K562 (cell line): ENCODE measurements at regions not wholly inside any gene's neighbourhood (a gene's known extent, or its start where the extent isn't known, plus 50 kb on each side); places are given as distances from the start of the nearest gene placed in this dataset.

Experiments used
- JUN ChIP-seq, 2 experiments: sonication (generic) in 1 of 2; formaldehyde crosslinking in 1 of 2; IDR thresholded peaks; 2 replicates each; pipeline versions ENCODE4 v1.6.1 to v1.8.0; 2012 to 2022; ENCODE audit warnings: borderline replicate concordance in 2 of 2, mild to moderate bottlenecking in 2 of 2, improper control_type of control experiment in 1 of 2, low read depth in 1 of 2, low read length in 1 of 2, missing genetic modification reagents in 1 of 2
- KLF16 ChIP-seq: IDR thresholded peaks from 2 replicates; pipeline ENCODE4 v1.6.1; 2016; ENCODE audit warnings: antibody characterized with exemption
- NCOA4 ChIP-seq: fragments of 450-650 bp; IDR thresholded peaks from 2 replicates; pipeline ENCODE4 v1.6.1; 2018; ENCODE audit warnings: mild to moderate bottlenecking; ENCODE audit not compliant: partially characterized antibody
- PHB2 ChIP-seq: fragments of 450-650 bp; IDR thresholded peaks from 2 replicates; pipeline ENCODE4 v1.6.1; 2017; ENCODE audit warnings: low read depth
- PTTG1 ChIP-seq: fragments of 450-650 bp; IDR thresholded peaks from 2 replicates; pipeline ENCODE4 v1.6.1; 2016; ENCODE audit warnings: low read depth, mild to moderate bottlenecking, missing genetic modification characterization, missing compliant biosample characterization
- RFX5 ChIP-seq: IDR thresholded peaks from 2 replicates; pipeline ENCODE4 v1.6.1; 2011; ENCODE audit warnings: low read depth, mild to moderate bottlenecking, improper control_type of control experiment, low read length
- ZC3H8 ChIP-seq: fragments of 450-650 bp; IDR thresholded peaks from 2 replicates; pipeline ENCODE4 v1.6.1; 2017
- ZNF668 ChIP-seq: fragments of 250-450 bp; sonication (Bioruptor Pico); IDR thresholded peaks from 2 replicates; pipeline ENCODE4 v1.8.0; 2022; ENCODE audit warnings: mild to moderate bottlenecking, inconsistent platforms
- TF ChIP-seq, protein P1 (sequence below): fragments of 200-600 bp; sonication (generic); IDR thresholded peaks from one replicate; pipeline ENCODE4 v1.6.1; 2012; ENCODE audit warnings: mild to moderate bottlenecking, low read depth, low read length, inconsistent platforms
- TF ChIP-seq, protein P2 (sequence below), 2 experiments: fragments of 450-650 bp in 1 of 2; IDR thresholded peaks; 2 replicates each; pipeline ENCODE4 v1.6.1; 2011 to 2017; ENCODE audit warnings: low read depth in 2 of 2, antibody characterized with exemption in 1 of 2, borderline replicate concordance in 1 of 2, low read length in 1 of 2, mild to moderate bottlenecking in 1 of 2, mixed read lengths in 1 of 2; ENCODE audit not compliant: control insufficient read depth in 1 of 2
- TF ChIP-seq, protein P3 (sequence below): sonication (generic); formaldehyde crosslinking; IDR thresholded peaks from 2 replicates; pipeline ENCODE4 v1.9.0; 2022; ENCODE audit warnings: mild to moderate bottlenecking, missing genetic modification reagents

DNA sequence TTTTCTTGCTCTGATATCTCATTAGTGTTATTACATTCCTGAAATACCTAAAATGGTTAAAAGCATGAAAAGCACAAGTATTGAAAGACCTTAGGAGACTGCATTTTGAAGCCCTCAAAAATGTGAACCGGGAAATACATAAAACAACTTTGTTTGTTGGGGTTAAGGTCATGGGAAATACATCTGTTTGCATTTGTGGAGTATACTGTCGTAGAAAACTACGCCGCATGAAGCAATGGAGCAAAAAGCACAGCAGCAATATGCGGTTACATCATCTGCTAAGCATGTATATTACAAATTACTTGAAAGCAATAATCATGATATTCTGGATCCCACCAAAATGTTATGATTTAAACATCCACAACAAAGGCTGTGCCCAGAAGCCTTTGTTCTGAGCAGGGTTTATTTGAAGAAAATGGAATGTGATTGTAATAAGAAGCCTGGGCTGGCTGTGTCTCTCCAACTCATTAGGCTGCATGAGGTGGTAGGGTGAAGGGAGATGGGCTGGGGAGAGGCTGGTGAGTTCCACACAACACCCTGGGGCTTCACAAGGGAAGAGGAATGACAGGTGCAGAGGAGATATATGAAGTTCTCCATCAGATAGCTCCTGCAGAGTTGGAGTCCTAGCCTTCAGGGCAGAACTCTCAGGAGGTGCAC is 64.7 kb upstream of the LIN7C start (continued):
- TF ChIP-seq, protein P1, sequence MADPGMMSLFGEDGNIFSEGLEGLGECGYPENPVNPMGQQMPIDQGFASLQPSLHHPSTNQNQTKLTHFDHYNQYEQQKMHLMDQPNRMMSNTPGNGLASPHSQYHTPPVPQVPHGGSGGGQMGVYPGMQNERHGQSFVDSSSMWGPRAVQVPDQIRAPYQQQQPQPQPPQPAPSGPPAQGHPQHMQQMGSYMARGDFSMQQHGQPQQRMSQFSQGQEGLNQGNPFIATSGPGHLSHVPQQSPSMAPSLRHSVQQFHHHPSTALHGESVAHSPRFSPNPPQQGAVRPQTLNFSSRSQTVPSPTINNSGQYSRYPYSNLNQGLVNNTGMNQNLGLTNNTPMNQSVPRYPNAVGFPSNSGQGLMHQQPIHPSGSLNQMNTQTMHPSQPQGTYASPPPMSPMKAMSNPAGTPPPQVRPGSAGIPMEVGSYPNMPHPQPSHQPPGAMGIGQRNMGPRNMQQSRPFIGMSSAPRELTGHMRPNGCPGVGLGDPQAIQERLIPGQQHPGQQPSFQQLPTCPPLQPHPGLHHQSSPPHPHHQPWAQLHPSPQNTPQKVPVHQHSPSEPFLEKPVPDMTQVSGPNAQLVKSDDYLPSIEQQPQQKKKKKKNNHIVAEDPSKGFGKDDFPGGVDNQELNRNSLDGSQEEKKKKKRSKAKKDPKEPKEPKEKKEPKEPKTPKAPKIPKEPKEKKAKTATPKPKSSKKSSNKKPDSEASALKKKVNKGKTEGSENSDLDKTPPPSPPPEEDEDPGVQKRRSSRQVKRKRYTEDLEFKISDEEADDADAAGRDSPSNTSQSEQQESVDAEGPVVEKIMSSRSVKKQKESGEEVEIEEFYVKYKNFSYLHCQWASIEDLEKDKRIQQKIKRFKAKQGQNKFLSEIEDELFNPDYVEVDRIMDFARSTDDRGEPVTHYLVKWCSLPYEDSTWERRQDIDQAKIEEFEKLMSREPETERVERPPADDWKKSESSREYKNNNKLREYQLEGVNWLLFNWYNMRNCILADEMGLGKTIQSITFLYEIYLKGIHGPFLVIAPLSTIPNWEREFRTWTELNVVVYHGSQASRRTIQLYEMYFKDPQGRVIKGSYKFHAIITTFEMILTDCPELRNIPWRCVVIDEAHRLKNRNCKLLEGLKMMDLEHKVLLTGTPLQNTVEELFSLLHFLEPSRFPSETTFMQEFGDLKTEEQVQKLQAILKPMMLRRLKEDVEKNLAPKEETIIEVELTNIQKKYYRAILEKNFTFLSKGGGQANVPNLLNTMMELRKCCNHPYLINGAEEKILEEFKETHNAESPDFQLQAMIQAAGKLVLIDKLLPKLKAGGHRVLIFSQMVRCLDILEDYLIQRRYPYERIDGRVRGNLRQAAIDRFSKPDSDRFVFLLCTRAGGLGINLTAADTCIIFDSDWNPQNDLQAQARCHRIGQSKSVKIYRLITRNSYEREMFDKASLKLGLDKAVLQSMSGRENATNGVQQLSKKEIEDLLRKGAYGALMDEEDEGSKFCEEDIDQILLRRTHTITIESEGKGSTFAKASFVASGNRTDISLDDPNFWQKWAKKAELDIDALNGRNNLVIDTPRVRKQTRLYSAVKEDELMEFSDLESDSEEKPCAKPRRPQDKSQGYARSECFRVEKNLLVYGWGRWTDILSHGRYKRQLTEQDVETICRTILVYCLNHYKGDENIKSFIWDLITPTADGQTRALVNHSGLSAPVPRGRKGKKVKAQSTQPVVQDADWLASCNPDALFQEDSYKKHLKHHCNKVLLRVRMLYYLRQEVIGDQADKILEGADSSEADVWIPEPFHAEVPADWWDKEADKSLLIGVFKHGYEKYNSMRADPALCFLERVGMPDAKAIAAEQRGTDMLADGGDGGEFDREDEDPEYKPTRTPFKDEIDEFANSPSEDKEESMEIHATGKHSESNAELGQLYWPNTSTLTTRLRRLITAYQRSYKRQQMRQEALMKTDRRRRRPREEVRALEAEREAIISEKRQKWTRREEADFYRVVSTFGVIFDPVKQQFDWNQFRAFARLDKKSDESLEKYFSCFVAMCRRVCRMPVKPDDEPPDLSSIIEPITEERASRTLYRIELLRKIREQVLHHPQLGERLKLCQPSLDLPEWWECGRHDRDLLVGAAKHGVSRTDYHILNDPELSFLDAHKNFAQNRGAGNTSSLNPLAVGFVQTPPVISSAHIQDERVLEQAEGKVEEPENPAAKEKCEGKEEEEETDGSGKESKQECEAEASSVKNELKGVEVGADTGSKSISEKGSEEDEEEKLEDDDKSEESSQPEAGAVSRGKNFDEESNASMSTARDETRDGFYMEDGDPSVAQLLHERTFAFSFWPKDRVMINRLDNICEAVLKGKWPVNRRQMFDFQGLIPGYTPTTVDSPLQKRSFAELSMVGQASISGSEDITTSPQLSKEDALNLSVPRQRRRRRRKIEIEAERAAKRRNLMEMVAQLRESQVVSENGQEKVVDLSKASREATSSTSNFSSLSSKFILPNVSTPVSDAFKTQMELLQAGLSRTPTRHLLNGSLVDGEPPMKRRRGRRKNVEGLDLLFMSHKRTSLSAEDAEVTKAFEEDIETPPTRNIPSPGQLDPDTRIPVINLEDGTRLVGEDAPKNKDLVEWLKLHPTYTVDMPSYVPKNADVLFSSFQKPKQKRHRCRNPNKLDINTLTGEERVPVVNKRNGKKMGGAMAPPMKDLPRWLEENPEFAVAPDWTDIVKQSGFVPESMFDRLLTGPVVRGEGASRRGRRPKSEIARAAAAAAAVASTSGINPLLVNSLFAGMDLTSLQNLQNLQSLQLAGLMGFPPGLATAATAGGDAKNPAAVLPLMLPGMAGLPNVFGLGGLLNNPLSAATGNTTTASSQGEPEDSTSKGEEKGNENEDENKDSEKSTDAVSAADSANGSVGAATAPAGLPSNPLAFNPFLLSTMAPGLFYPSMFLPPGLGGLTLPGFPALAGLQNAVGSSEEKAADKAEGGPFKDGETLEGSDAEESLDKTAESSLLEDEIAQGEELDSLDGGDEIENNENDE: no peak
- TF ChIP-seq, protein P2, sequence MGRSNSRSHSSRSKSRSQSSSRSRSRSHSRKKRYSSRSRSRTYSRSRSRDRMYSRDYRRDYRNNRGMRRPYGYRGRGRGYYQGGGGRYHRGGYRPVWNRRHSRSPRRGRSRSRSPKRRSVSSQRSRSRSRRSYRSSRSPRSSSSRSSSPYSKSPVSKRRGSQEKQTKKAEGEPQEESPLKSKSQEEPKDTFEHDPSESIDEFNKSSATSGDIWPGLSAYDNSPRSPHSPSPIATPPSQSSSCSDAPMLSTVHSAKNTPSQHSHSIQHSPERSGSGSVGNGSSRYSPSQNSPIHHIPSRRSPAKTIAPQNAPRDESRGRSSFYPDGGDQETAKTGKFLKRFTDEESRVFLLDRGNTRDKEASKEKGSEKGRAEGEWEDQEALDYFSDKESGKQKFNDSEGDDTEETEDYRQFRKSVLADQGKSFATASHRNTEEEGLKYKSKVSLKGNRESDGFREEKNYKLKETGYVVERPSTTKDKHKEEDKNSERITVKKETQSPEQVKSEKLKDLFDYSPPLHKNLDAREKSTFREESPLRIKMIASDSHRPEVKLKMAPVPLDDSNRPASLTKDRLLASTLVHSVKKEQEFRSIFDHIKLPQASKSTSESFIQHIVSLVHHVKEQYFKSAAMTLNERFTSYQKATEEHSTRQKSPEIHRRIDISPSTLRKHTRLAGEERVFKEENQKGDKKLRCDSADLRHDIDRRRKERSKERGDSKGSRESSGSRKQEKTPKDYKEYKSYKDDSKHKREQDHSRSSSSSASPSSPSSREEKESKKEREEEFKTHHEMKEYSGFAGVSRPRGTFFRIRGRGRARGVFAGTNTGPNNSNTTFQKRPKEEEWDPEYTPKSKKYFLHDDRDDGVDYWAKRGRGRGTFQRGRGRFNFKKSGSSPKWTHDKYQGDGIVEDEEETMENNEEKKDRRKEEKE (IDR thresholded peaks at IDR 0.05; ENCODE audit: borderline replicate concordance in 1 of 2, control insufficient read depth in 1 of 2, low read depth in 2 of 2, low read length in 1 of 2): no peak
- no peak for TF ChIP-seq PTTG1 (tag)
- no peak for TF ChIP-seq RFX5
- TF ChIP-seq ZC3H8: no peak
- no peak for TF ChIP-seq JUN (IDR thresholded peaks at IDR 0.05; ENCODE audit: borderline replicate concordance, low read depth, low read length)
- TF ChIP-seq JUN (CRISPR knock-in tag; IDR thresholded peaks at IDR 0.05; ENCODE audit: borderline replicate concordance): no peak
- TF ChIP-seq KLF16: no peak
- TF ChIP-seq, protein P3, sequence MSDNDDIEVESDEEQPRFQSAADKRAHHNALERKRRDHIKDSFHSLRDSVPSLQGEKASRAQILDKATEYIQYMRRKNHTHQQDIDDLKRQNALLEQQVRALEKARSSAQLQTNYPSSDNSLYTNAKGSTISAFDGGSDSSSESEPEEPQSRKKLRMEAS (CRISPR knock-in tag): no peak
- TF ChIP-seq PHB2: no peak
- TF ChIP-seq NCOA4: no peak
- no peak for TF ChIP-seq ZNF668 (CRISPR knock-in tag)
